ENCODE measurements at regions not wholly inside any gene's neighbourhood (a gene's known extent, or its start where the extent isn't known, plus 50 kb on each side); places are given as distances from the start of the nearest gene placed in this dataset.
A peak's percentile ranks its signal among the peaks of the same experiment; 100 is the strongest.

GRCh38 chr2:20145497-20146193 is 79.3 kb downstream of the SDC1 start:
- ChIA-PET POLR2A (no interaction called here), CTCF (interaction anchor here (0.9 to 3.8 kb wide), 5 partner anchors 11 to 97 kb away, joined by 3 to 24 read pairs (median 3); no protein-coding TSS in a partner anchor)
- TF ChIP-seq CTCF (IDR thresholded peaks at IDR 0.05; ENCODE audit: control extremely low read depth, extremely low read depth, low read depth, missing control alignments): no peak
- peak; percentile 73 for DNase-seq (ENCODE audit: extremely low spot score)

- no peak for DNase-seq (ENCODE audit: extremely low spot score)
- TF ChIP-seq CTCF (IDR thresholded peaks at IDR 0.05; ENCODE audit: control extremely low read depth, extremely low read depth, low read depth, missing control alignments): no peak
- CTCF ChIA-PET: interaction anchor here (1.0 to 3.8 kb wide), 2 partner anchors 10 to 18 kb away, joined by 3 to 24 read pairs; no protein-coding TSS in a partner anchor
- POLR2A ChIA-PET: no interaction called here
These were observed 80.1 kb downstream of the SDC1 start for GRCh38 chr2:20144861-20145260.

DNA sequence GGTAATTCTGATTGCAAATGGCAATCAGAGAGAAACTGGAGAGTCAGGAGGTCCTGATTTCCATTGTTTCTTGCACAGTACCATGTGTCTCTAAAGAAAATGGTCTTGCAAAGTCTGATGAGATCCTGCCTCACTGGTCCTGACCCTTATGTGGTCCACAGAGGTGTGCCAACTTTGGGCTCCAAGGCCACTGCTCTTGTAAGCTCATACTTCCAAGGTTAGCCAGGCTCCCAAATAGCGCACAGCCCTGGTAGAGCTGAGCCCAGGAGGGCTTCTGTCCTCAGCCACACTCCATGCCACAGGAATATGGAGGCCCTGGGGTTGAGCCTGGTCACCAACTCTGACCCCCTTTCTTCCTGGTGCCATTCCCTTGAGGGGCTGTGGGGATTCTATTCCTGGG is 80.7 kb downstream of the SDC1 start:
- POLR2A ChIA-PET: no interaction called here
- no peak for DNase-seq (ENCODE audit: extremely low spot score)
- TF ChIP-seq CTCF (IDR thresholded peaks at IDR 0.05; ENCODE audit: control extremely low read depth, extremely low read depth, low read depth, missing control alignments): no peak
- CTCF ChIA-PET: interaction anchor here (1.0 to 3.8 kb wide), 2 partner anchors 9 to 182 kb away, joined by 3 to 24 read pairs; no protein-coding TSS in a partner anchor

DNA sequence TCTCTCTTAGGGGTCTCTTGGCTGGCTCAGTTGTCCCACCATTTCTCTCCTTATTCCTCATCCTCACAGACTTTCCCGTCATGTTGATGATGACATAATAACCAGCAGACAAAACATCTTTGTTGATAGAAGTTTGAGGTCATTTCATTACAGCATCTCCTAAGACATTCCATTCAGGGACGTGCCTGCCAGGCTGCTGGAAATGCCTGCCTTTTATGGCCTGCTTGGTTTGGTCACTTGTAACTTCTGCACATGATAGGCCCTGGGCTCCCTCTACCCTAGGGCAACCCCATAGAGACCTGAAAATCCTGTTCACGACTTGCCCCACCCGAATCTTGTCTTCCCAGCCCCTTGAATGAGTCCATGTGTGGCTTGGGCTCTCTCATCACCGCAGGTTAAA is 81.7 kb downstream of the SDC1 start:
- POLR2A ChIA-PET: no interaction called here
- DNase-seq (ENCODE audit: extremely low spot score): no peak
- TF ChIP-seq CTCF (IDR thresholded peaks at IDR 0.05; ENCODE audit: control extremely low read depth, extremely low read depth, low read depth, missing control alignments): no peak
- CTCF ChIA-PET: interaction anchor here (1.0 to 3.8 kb wide), 2 partner anchors 8 to 183 kb away, joined by 3 to 24 read pairs; no protein-coding TSS in a partner anchor

DNA sequence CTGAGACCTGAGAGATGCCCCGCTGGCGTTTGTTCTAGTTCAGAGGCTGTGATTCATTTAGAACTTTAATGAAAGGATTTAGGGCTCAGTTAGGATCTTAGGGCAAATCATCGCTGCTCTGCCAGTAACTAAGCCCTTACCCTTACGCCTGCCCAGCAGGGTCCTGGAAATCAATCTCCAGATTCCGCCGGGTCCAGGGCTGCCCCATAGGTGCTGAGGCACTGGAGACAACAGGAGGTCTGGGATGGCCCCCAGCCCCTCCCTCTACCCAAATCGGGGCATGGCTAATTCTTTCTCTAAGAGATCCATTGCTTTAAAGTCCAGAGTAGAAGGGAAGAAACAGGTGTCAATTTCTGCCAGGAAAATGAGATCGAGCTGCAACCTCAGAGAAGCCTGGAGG is 83.1 kb downstream of the SDC1 start:
- DNase-seq (ENCODE audit: extremely low spot score): no peak
- no peak for TF ChIP-seq CTCF (IDR thresholded peaks at IDR 0.05; ENCODE audit: control extremely low read depth, extremely low read depth, low read depth, missing control alignments)
- POLR2A ChIA-PET: no interaction called here
- CTCF ChIA-PET: interaction anchor here (1.1 to 9.1 kb wide), 3 partner anchors 16 to 126 kb away, joined by 4 to 128 read pairs (median 6); partner anchors contain the start of gene SDC1

GRCh38 chr2:20141056-20141762 is 83.7 kb downstream of the SDC1 start:
- no peak for DNase-seq (ENCODE audit: extremely low spot score)
- ChIA-PET POLR2A (no interaction called here), CTCF (interaction anchor here (1.8 to 9.1 kb wide), 2 partner anchors 82 to 125 kb away, joined by 6 to 128 read pairs; partner anchors contain the start of gene SDC1)
- TF ChIP-seq CTCF (IDR thresholded peaks at IDR 0.05; ENCODE audit: control extremely low read depth, extremely low read depth, low read depth, missing control alignments): no peak
